Nephron progenitor cell (in vitro differentiated cells): ENCODE measurements at regions not wholly inside any gene's neighbourhood (a gene's known extent, or its start where the extent isn't known, plus 50 kb on each side); places are given as distances from the start of the nearest gene placed in this dataset.

ENCODE experiments used
- DNase-seq: peaks from one replicate; pipeline ENCODE4 v3.0.0; 2021
- H3K27ac Mint-ChIP-seq: 2 replicates; pipeline ENCODE4 v1.8.0; 2021; ENCODE audit warnings: mild to moderate bottlenecking, moderate library complexity, mixed read lengths
- H3K27me3 Mint-ChIP-seq: 2 replicates; pipeline ENCODE4 v1.8.0; 2021; ENCODE audit warnings: mild to moderate bottlenecking, low read depth, mixed read lengths; ENCODE audit not compliant: poor library complexity
- H3K36me3 Mint-ChIP-seq: 2 replicates; pipeline ENCODE4 v1.8.0; 2021; ENCODE audit warnings: low read depth, mixed read lengths
- H3K4me1 Mint-ChIP-seq: 2 replicates; pipeline ENCODE4 v1.8.0; 2021; ENCODE audit warnings: mixed read lengths
- H3K4me3 Mint-ChIP-seq: 2 replicates; pipeline ENCODE4 v1.8.0; 2021; ENCODE audit warnings: mild to moderate bottlenecking, moderate library complexity, mixed read lengths
- H3K9me3 Mint-ChIP-seq: 2 replicates; pipeline ENCODE4 v1.8.0; 2021; ENCODE audit warnings: mild to moderate bottlenecking, moderate library complexity, mixed read lengths
- CTCF ChIP-seq: fragments of 200-600 bp; sonication (generic); IDR thresholded peaks from 2 replicates; pipeline ENCODE4 v1.5.0; 2021; ENCODE audit warnings: antibody characterized with exemption

GRCh38 chr6:140051521-140052512, 677.4 kb upstream of the CITED2 start:
- no peak overlapping the region for H3K4me3 Mint-ChIP-seq
- peaks cover 4% of the 10 kb centered on the region for H3K9me3 Mint-ChIP-seq
- no peaks in the 10 kb centered on the region for H3K36me3 Mint-ChIP-seq
- no peak for DNase-seq
- H3K4me1 Mint-ChIP-seq: peaks cover 27% of the 10 kb centered on the region
- no peak overlapping the region for H3K27ac Mint-ChIP-seq
- peaks cover 5% of the 10 kb centered on the region for H3K27me3 Mint-ChIP-seq
- no peak for TF ChIP-seq CTCF

GRCh38 chr6:140050101-140050995, 675.9 kb upstream of the CITED2 start:
- H3K4me1 Mint-ChIP-seq: peaks cover 27% of the 10 kb centered on the region
- no peak overlapping the region for H3K4me3 Mint-ChIP-seq
- peaks cover 4% of the 10 kb centered on the region for H3K9me3 Mint-ChIP-seq
- no peaks in the 10 kb centered on the region for H3K27me3 Mint-ChIP-seq
- TF ChIP-seq CTCF: no peak
- H3K27ac Mint-ChIP-seq: peak overlapping the region; percentile 57
- DNase-seq: no peak
- no peaks in the 10 kb centered on the region for H3K36me3 Mint-ChIP-seq

- TF ChIP-seq CTCF: no peak
- Mint-ChIP-seq H3K27ac (no peak overlapping the region), H3K4me3 (no peak overlapping the region), H3K27me3 (no peaks in the 10 kb centered on the region), H3K4me1 (peaks cover 27% of the 10 kb centered on the region), H3K36me3 (no peaks in the 10 kb centered on the region), H3K9me3 (peaks cover 4% of the 10 kb centered on the region)
- DNase-seq: no peak
These were observed 674.8 kb upstream of the CITED2 start for GRCh38 chr6:140049251-140049650.

- Mint-ChIP-seq H3K27me3 (no peaks in the 10 kb centered on the region), H3K27ac (no peak overlapping the region), H3K9me3 (peaks cover 4% of the 10 kb centered on the region), H3K4me3 (no peak overlapping the region), H3K4me1 (peaks cover 27% of the 10 kb centered on the region), H3K36me3 (no peaks in the 10 kb centered on the region)
- no peak for DNase-seq
- TF ChIP-seq CTCF: no peak
These were observed 673.8 kb upstream of the CITED2 start for GRCh38 chr6:140048202-140048790.

- Mint-ChIP-seq H3K36me3 (no peaks in the 10 kb centered on the region), H3K27ac (no peak overlapping the region), H3K27me3 (no peaks in the 10 kb centered on the region), H3K4me3 (no peak overlapping the region), H3K4me1 (peaks cover 21% of the 10 kb centered on the region), H3K9me3 (peaks cover 4% of the 10 kb centered on the region)
- TF ChIP-seq CTCF: no peak
- no peak for DNase-seq
These were observed 672.9 kb upstream of the CITED2 start for GRCh38 chr6:140047321-140047720.
